CD8-positive, alpha-beta memory T cell (primary cell): ENCODE measurements at regions not wholly inside any gene's neighbourhood (a gene's known extent, or its start where the extent isn't known, plus 50 kb on each side); places are given as distances from the start of the nearest gene placed in this dataset.
"Not testable (repeated sequence)": the region's sequence is repeated elsewhere in the genome, so short reads cannot be mapped to it uniquely, and the experiment has no call there.

Source experiments
- CTCF ChIA-PET: fragments of 350-600 bp; sonication (Branson Sonifier 250); formaldehyde crosslinking; loops from one replicate; lab custom pipeline; 2021; ENCODE audit warnings: antibody characterized with exemption; lab: Charles Lee
- POLR2A ChIA-PET: fragments of 350-600 bp; sonication (Branson Sonifier 250); formaldehyde crosslinking; loops from one replicate; lab custom pipeline; 2021; ENCODE audit warnings: antibody characterized with exemption; lab: Charles Lee
- DNase-seq, 5 donors: peaks; one replicate each; pipeline versions ENCODE4 v3.0.0 to v3.0.0-alpha.2; 2020 to 2022; ENCODE audit warnings: mixed read lengths in 1 of 5
- H3K27ac ChIP-seq: one replicate; pipeline ENCODE4 v1.7.0; 2013; ENCODE audit warnings: low read depth, mild to moderate bottlenecking, low read length, moderate library complexity
- H3K27me3 ChIP-seq: 2 replicates; pipeline ENCODE4 v1.7.0; 2013; ENCODE audit warnings: low read length, mild to moderate bottlenecking; ENCODE audit not compliant: insufficient read depth, poor library complexity, severe bottlenecking
- H3K36me3 ChIP-seq: 2 replicates; pipeline ENCODE4 v1.7.0; 2013; ENCODE audit warnings: mild to moderate bottlenecking, low read length, moderate library complexity; ENCODE audit not compliant: insufficient read depth
- H3K4me1 ChIP-seq: 2 replicates; pipeline ENCODE4 v1.7.0; 2013; ENCODE audit warnings: mild to moderate bottlenecking, low read length, moderate library complexity; ENCODE audit not compliant: insufficient read depth
- H3K4me3 ChIP-seq: 2 replicates; pipeline ENCODE4 v1.7.0; 2013; ENCODE audit warnings: mild to moderate bottlenecking, low read length
- H3K9me3 ChIP-seq: 2 replicates; pipeline ENCODE4 v1.7.0; 2013; ENCODE audit warnings: mild to moderate bottlenecking, low read length
- H3K27ac Mint-ChIP-seq, 8 donors: one replicate each; pipeline ENCODE4 v1.8.0; 2020 to 2021; ENCODE audit warnings: mixed read lengths in 8 of 8, mild to moderate bottlenecking in 6 of 8, inconsistent platforms in 3 of 8, moderate library complexity in 3 of 8
- H3K27me3 Mint-ChIP-seq, 2 donors: one replicate each; pipeline ENCODE4 v1.8.0; 2020 to 2021; ENCODE audit warnings: mixed read lengths in 2 of 2, mild to moderate bottlenecking in 1 of 2, moderate library complexity in 1 of 2
- H3K36me3 Mint-ChIP-seq, 3 donors: one replicate each; pipeline ENCODE4 v1.8.0; 2020 to 2021; ENCODE audit warnings: mixed read lengths in 3 of 3, inconsistent platforms in 1 of 3, mild to moderate bottlenecking in 1 of 3
- H3K4me1 Mint-ChIP-seq, 3 donors: one replicate each; pipeline ENCODE4 v1.8.0; 2020 to 2021; ENCODE audit warnings: mixed read lengths in 3 of 3, inconsistent platforms in 1 of 3, mild to moderate bottlenecking in 1 of 3
- H3K4me3 Mint-ChIP-seq, 7 donors: one replicate each; pipeline ENCODE4 v1.8.0; 2020 to 2021; ENCODE audit warnings: mixed read lengths in 7 of 7, mild to moderate bottlenecking in 6 of 7, moderate library complexity in 4 of 7, inconsistent platforms in 2 of 7
- H3K9me3 Mint-ChIP-seq, 5 donors: one replicate each; pipeline ENCODE4 v1.8.0; 2020 to 2022; ENCODE audit warnings: mixed read lengths in 5 of 5, mild to moderate bottlenecking in 3 of 5, moderate library complexity in 2 of 5, inconsistent platforms in 1 of 5

GRCh38 chr9:97793067-97793466 lies 60.0 kb upstream of the FOXE1 start:
- Histone ChIP-seq H3K27me3 (no peaks in the 10 kb centered on the region), H3K9me3 (no peaks in the 10 kb centered on the region), H3K4me1 (no peaks in the 10 kb centered on the region), H3K27ac (no peak overlapping the region), H3K4me3 (no peak overlapping the region), H3K36me3 (no peaks in the 10 kb centered on the region)
- Mint-ChIP-seq H3K4me1 (no peaks in the 10 kb centered on the region), H3K4me3 (no peak overlapping the region), H3K9me3 (no peaks in the 10 kb centered on the region), H3K27ac (no peak overlapping the region), H3K36me3 (no peaks in the 10 kb centered on the region), H3K27me3 (peaks cover 2 to 11% of the 10 kb centered on the region in 2 donors)
- CTCF ChIA-PET: no interaction called here
- no peak for DNase-seq
- POLR2A ChIA-PET: no interaction called here

- no peak overlapping the region for H3K27ac ChIP-seq
- no peak for DNase-seq
- Mint-ChIP-seq H3K36me3 (no peaks in the 10 kb centered on the region), H3K4me1 (no peaks in the 10 kb centered on the region), H3K27ac (no peak overlapping the region), H3K27me3 (peaks cover 0 to 8% of the 10 kb centered on the region in 2 donors), H3K4me3 (no peak overlapping the region), H3K9me3 (no peaks in the 10 kb centered on the region)
- POLR2A ChIA-PET: no interaction called here
- no peak overlapping the region for H3K4me3 ChIP-seq
- H3K36me3 ChIP-seq: no peaks in the 10 kb centered on the region
- CTCF ChIA-PET: no interaction called here
- H3K9me3 ChIP-seq: no peaks in the 10 kb centered on the region
- H3K27me3 ChIP-seq: no peaks in the 10 kb centered on the region
- H3K4me1 ChIP-seq: no peaks in the 10 kb centered on the region
These were observed 58.4 kb upstream of the FOXE1 start for GRCh38 chr9:97794666-97795065.

- DNase-seq, H3K36me3 Mint-ChIP-seq, H3K4me3 Mint-ChIP-seq, H3K4me1 ChIP-seq, H3K27ac Mint-ChIP-seq, H3K36me3 ChIP-seq, H3K9me3 ChIP-seq, H3K27ac ChIP-seq, H3K4me3 ChIP-seq, H3K9me3 Mint-ChIP-seq, CTCF ChIA-PET, H3K27me3 ChIP-seq, H3K4me1 Mint-ChIP-seq, POLR2A ChIA-PET, H3K27me3 Mint-ChIP-seq: not testable (repeated sequence)
These were observed 56.9 kb upstream of the FOXE1 start for GRCh38 chr9:97796176-97796575.

- CTCF ChIA-PET: no interaction called here
- Histone ChIP-seq H3K27ac (no peak overlapping the region), H3K4me3 (no peak overlapping the region), H3K27me3 (no peaks in the 10 kb centered on the region), H3K36me3 (no peaks in the 10 kb centered on the region), H3K9me3 (no peaks in the 10 kb centered on the region), H3K4me1 (peaks cover 7% of the 10 kb centered on the region)
- POLR2A ChIA-PET: no interaction called here
- H3K27ac Mint-ChIP-seq: peak overlapping the region in 1 of 8 donors; percentile 6
- H3K4me1 Mint-ChIP-seq: peaks cover 5 to 8% (median 5%) of the 10 kb centered on the region in 3 donors
- no peaks in the 10 kb centered on the region for H3K9me3 Mint-ChIP-seq
- no peak for DNase-seq
- peak overlapping the region in 1 of 7 donors; percentile 67 for H3K4me3 Mint-ChIP-seq
- peaks cover 15 to 22% of the 10 kb centered on the region in 2 donors for H3K27me3 Mint-ChIP-seq
- H3K36me3 Mint-ChIP-seq: no peaks in the 10 kb centered on the region
These were observed 51.8 kb upstream of the FOXE1 start for GRCh38 chr9:97801180-97801579.

GRCh38 chr9:97802276-97802675 lies 50.8 kb upstream of the FOXE1 start:
- POLR2A ChIA-PET: no interaction called here

GRCh38 chr9:97803167-97804058 lies 49.6 kb upstream of the FOXE1 start:
- Histone ChIP-seq H3K36me3 (no peaks in the 10 kb centered on the region), H3K27ac (no peak overlapping the region), H3K27me3 (peaks cover 7% of the 10 kb centered on the region), H3K4me3 (peak overlapping the region; percentile 68), H3K4me1 (peaks cover 7% of the 10 kb centered on the region), H3K9me3 (no peaks in the 10 kb centered on the region)
- Mint-ChIP-seq H3K27ac (peak overlapping the region in 5 of 8 donors; percentile 32 to 93 (median 66)), H3K27me3 (peaks cover 20 to 31% of the 10 kb centered on the region in 2 donors), H3K36me3 (peaks cover 0 to 1% (median 0%) of the 10 kb centered on the region in 3 donors), H3K9me3 (no peaks in the 10 kb centered on the region), H3K4me3 (peak overlapping the region; percentile 70 to 88 (median 81)), H3K4me1 (peaks cover 5 to 8% (median 5%) of the 10 kb centered on the region in 3 donors)
- CTCF ChIA-PET: no interaction called here
- peak; percentile 66 to 84 (median 70) for DNase-seq
- POLR2A ChIA-PET: no interaction called here

More at GRCh38 chr9:97802276-97802675, 50.8 kb upstream of the FOXE1 start:
- CTCF ChIA-PET: no interaction called here
- Mint-ChIP-seq H3K9me3 (no peaks in the 10 kb centered on the region), H3K4me1 (peaks cover 5 to 8% (median 5%) of the 10 kb centered on the region in 3 donors), H3K27ac (peak overlapping the region in 4 of 8 donors; percentile 9 to 80 (median 28)), H3K4me3 (peak overlapping the region; percentile 54 to 79 (median 72)), H3K27me3 (peaks cover 15 to 24% of the 10 kb centered on the region in 2 donors), H3K36me3 (no peaks in the 10 kb centered on the region)
- Histone ChIP-seq H3K36me3 (no peaks in the 10 kb centered on the region), H3K27me3 (peaks cover 2% of the 10 kb centered on the region), H3K27ac (no peak overlapping the region), H3K4me3 (no peak overlapping the region), H3K4me1 (peaks cover 7% of the 10 kb centered on the region), H3K9me3 (no peaks in the 10 kb centered on the region)
- no peak for DNase-seq
